GM12892 (cell line): ENCODE measurements at regions not wholly inside any gene's neighbourhood (a gene's known extent, or its start where the extent isn't known, plus 50 kb on each side); places are given as distances from the start of the nearest gene placed in this dataset.
"Not testable (repeated sequence)": the region's sequence is repeated elsewhere in the genome, so short reads cannot be mapped to it uniquely, and the experiment has no call there.

Source experiments
- POLR2A ChIP-seq: IDR thresholded peaks from 2 replicates; pipeline ENCODE4 v1.6.1; 2011; ENCODE audit warnings: low read depth, low read length, control low read depth
- POLR2AphosphoS5 ChIP-seq: IDR thresholded peaks from 2 replicates; pipeline ENCODE4 v1.6.1; 2011; ENCODE audit warnings: low read depth, low read length, control low read depth

DNA sequence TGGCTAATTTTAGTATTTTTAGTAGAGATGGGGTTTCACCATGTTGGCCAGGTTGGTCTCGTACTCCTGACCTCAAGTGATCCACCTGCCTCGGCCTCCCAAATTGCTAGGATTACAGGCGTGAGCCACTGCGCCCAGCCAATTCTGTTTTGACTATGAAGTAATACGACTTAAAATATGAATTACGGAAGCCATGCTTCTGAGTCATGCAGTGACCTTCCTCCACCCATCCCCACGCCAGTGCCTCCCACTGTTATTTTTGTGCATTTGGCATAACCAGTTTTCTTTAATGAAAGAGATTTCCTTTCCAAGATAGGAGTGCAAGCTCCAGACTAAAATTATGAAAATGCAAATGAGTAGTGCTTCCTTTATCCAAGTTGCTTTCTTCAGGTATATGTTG lies 101.0 kb upstream of the DAB2 start:
- not testable (repeated sequence) for TF ChIP-seq POLR2A, POLR2AphosphoS5
